GM21717 (cell line): ENCODE measurements at regions not wholly inside any gene's neighbourhood (a gene's known extent, or its start where the extent isn't known, plus 50 kb on each side); places are given as distances from the start of the nearest gene placed in this dataset.

Experiments used
- ATAC-seq: cut with Tn5 transposase; IDR thresholded peaks from one replicate; pipeline ENCODE4 v1.9.1; 2021; ENCODE audit warnings: mild to moderate bottlenecking, moderate library complexity; ENCODE audit not compliant: unreplicated experiment

DNA sequence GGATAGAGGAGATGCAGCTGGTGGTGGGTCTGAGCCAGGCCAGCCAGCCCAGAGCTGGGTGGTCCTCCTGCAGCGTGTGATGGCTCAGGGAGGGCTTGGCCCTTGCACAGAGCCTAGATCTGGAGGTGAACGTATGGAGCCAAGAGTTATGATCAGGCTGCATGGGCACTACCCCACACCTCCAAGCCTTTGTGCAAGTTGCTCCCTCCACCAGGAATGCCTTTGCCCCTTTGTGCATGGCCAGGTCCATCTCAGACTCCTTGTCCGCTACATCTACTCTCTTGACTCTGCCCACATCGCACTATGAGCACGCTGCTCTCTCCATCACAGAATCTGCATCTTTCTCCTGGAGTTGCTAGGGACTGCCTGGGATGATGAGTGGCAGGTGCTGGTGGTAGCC, 895.7 kb downstream of the TBC1D22A start:
- ATAC-seq = no peak

DNA sequence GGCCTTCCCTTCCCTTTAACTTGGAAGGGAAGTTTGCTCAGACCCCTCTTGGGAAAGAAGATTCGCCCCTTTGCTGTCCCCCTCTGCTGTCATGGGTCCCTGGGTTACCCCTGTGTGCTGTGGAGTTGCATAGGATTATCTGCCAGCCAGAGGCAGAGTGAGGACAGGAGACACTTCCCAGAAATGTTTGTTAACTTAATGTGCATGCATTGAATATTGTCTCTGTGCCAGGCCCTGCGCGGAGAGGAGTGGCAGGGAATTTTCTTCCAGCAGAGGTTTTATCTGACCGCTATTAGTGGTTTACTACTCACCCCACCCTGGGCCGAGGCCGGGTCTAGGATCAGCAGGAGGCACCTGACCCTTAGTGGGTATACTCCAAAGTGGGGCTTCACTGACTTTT, 894.8 kb downstream of the TBC1D22A start:
- no peak for ATAC-seq

DNA sequence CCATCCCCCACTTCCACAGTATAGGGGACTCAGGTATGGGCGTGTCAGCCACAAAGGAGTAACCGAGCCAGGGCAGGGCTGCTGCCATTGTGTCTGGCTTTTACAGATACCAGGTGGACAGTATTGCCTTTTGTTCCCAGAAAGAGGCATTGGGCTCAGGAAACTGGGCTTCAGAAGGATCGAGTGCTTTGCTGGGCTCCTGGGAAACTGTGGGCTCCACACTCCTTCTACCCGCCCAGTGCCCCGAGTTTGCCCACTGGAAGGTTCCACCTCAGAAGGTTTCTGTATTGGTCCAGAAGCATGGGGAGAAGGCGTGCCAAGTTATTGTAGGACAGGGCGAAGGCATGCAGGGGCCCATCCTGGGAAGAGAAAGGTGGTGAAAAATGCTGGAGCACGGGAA, 894.4 kb downstream of the TBC1D22A start:
- no peak for ATAC-seq

DNA sequence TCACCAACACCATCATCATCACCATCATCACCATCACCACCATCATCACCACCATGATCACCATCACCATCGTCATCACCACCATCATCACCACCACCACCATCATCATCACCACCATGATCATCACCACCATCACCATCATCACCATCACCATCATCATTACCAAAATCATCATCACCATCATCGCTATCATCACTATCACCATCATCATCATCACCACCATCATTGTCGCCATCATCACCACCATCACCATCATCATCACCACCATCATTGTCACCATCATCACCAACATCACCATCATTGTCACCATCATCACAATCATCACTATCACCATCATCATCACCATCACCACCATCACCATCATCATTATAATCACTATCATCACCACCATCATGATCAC, 893.5 kb downstream of the TBC1D22A start:
- no peak for ATAC-seq

DNA sequence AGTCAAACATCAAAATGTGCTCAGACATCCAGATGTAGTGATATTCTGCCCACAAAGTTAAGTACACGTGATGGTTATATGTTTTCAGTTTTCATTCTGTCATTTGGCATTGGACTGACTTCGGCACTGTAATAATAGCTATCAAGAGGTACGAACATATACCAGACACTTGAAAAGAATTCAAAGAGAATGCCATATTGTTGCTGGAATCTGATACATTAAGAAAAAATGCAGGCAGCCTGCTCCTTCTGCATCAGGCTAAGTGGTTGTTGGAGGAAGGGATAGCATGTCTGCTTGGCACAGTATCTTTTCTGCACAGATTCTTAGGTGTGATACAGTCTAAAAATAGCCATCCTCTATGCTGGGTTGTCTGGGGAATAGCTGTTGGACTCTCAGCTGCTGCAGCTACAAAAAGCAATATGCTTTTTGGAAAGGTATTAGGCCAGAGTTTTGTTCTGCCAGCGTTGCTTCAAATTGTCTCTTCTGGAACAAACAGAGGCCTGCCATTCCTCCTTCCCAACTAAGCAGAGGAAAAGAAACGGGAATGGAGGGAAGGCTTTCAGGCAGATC, 892.6 kb downstream of the TBC1D22A start:
- no peak for ATAC-seq

DNA sequence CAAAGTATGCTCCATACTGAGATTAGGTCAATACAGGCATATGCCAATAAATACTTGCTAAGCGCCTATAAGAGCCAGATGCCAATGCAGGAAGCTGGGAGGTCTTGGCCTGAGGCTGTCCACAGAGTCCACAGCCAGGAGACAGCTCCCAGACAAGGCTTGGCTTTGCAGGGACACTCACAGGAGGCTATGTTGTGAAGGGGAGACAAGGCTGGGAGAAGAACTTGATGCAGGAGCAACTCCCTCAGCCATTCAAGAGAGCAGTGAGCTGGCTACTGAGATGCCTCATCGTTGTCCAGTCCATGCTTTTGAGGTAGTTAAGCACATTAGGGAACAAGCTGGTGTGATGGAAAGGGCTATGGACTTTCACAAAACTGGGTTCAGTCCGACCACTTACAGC, 891.5 kb downstream of the TBC1D22A start:
- ATAC-seq = no peak

DNA sequence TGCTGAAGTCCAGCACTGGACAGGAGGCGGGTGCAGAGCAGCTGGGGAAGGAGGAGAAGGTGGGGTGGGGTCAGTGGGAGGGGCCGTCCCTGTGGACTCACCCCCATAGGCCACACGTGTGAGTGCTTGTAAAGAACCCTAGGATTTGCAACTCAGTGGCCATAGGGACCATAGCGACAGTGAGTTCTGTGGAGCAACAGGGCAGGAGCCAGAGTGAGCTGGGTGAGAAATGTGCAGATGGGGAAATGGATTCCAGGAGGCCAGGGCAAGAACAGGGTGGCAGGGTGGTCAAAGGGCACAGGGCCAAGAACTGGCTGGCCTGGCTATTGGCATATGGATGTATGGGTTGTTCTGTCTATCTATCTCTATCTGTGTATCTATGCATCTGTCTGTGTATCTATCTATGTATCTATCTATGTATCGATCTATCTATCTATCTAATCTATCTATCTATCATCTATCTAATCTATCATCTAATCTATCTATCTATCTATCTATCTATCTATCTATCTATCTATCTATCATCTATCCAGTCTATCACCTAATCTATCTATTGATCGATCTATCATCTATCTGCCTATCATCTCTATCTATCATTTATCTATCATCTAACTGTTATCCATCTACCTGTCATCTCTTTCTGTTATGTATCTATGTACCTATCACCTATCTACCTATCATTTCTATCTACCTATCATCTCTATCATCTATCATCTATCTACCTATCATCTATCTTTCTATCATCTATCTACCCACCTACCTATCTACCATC, 889.0 kb downstream of the TBC1D22A start:
- no peak for ATAC-seq

DNA sequence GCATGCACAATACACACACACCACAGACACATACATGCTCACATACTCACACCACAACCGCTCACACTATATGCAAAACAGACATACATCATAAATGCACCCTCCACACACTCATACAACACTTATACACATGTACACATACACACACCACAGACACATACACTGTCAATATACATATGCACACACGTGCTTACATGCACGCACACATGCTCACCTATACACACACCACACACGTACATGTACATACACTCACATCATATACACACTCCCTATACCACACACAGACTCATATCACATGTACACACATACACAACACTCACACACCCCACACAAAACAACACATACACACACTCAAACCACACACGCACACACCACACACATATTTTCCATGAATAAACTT, 885.3 kb downstream of the TBC1D22A start:
- ATAC-seq = no peak

DNA sequence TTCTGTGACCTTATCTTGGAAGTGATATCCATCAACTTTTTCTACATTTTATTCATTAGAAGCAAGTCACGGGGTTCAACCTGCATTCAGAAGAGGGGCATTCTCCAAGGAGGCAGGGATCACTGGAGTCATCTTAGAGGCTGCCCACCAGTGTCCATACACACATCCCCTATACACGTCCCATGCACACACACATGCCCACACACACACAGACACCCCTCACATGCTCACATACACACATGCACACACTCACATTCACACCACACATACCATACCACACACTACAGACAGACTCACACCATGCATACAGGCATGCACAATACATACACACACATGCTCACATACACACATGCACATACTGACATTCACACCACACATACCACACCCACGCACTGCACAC, 884.7 kb downstream of the TBC1D22A start:
- ATAC-seq = no peak

DNA sequence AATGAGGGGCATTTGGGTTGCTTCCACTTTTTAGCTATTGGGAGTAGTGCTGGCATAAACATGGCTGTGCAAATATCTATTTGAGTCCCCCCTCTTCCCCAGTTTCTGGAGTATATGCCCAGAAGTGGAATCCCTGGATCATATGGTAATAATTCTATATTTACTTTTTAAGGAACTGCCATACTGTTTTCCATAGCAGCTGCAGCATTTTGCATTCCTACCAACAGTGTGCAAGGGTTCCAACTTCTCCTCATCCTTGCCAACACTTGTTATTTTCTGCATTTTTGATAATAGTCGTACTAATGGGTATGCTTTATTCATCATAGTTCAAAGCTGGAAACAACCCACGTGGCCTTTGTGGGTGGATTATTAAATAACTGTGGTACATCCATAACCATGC, 883.5 kb downstream of the TBC1D22A start:
- no peak for ATAC-seq

DNA sequence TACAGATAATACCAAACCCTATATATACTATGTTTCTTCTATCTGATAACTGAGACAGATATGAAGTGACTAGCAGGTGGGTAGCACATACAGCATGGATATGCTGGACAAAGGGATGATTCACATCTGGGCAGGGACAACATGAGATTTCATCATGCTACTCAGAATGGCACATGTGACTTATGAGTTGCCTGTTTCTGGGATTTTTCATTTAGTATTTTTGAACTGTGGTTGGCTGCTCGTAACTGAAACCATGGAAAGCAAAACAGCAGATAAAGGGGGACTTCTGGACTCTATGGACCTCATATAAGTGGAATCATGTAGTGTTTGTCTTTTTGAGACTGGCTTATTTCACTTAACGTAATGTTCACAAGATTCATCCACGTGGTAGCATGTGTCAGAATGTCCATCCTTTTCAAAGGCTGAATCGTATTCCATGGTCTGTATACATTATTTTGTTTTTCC, 883.0 kb downstream of the TBC1D22A start:
- ATAC-seq = no peak

DNA sequence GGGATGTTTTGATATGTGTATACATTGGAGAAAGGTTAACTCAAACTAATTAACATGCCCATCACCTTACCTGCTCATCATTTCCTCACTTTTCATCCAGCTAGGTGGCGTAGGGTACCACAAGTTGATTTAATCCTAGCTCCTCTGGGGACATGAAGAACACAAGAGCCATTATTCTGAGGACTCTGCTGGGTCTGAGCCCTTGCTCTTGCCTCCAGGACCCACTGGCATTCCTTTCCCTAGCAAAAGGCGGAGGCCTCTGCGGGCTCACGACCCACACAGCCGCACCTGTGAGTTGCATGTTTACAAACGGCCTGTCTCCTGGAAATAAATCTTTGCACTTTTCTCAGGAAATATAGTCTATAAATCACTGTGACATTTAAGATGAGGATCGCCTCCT, 871.9 kb downstream of the TBC1D22A start:
- no peak for ATAC-seq

DNA sequence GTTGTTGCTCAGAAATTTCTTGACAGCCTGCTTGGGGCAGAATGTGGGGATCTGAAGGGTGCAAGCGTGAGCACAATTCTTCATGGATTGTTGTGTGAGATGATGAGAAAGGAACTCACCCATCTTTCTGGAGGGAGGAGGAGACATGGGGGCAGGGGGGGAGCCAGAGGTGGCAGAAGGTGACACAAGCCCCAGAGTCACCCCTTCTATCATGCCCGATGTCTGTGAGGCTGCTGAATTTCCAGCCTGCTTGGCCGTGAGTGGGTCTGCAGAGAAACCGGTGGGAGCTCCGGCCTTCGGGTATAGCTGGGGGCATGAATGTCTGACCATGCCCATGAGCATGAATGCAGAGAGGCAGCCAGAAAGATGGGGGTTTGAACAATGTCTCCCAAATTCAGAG, 870.7 kb downstream of the TBC1D22A start:
- ATAC-seq = no peak

DNA sequence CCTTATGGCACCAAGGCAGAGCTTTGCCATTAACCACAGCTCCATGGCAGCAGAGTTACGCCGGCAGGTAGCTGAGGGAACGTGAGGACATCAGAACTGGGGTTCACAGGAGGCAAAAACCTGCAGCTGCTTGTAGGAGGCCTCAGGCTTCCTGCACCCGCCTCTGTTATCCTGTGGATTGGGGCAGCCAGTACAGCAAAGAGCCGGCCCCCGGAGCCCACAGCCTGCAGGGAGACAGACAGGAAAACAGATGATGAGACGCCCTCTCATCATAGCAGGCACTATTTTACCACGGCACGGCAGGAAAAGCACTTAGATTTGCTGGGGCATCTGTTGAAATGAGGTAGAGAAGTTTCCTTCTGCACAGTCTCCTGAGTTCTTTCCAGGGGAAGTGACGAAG, 870.3 kb downstream of the TBC1D22A start:
- no peak for ATAC-seq

DNA sequence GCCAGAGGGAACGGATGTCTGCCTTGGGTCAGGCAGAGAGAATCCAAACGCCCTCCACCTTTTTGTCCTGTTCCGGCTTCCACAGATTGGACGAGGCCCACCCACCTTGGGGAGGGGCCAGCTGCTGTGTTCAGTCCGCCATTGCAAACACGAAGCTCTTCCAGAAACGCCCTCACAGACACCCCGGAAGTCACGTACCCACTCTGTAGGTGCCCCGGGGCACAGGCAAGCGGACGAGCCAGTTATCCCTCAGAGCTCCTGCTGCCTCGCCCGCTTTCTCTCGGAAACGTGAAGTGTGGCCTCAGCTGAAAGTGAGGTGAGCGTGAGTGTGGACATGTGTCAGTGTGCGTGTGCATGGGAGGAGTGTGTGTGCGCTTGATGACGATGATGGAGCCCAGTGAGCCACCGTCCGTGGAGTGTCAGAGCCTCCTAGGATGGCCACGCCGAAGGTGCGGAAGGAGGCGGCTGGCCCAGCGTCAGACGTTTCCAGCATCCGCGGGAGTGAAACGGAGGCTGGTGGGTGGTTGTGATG, 869.2 kb downstream of the TBC1D22A start:
- no peak for ATAC-seq

DNA sequence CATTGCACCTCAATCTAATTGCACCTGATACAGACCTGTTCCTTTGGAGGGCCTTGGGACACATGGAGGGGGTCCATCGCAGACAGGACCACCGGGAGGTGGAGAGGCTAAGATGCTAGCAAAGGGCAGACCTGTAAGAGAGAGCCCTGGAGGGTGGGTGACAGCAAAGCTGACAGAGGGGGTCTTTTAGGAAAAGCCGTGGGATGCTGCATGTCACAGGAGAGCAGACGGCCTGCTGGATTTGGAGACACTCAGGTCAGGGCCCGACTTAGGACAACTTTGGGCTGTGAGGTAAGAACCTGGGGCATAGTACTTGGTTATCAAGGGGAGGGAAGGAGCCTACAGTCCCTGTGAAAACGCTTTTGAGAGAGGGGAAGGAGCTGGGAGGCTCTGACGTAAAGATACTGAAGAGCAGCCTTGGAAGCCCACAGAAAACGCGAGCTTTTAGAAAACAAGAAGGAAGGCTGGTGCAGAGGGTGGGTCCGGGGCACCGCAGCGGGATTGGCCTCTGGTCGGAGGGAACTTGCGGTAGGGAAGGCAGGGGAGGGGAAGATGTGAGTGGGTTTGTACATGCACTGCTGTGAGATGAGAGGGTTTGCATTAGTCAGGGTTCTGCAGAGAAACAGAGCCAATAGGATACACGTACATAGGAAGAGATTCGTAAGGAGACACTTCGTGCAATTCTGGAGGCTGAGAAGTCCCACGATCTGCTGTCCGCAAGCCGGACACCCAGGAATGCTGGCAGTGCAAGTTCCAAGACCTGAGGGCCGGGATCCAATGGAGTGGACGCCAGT, 868.5 kb downstream of the TBC1D22A start:
- ATAC-seq = no peak

DNA sequence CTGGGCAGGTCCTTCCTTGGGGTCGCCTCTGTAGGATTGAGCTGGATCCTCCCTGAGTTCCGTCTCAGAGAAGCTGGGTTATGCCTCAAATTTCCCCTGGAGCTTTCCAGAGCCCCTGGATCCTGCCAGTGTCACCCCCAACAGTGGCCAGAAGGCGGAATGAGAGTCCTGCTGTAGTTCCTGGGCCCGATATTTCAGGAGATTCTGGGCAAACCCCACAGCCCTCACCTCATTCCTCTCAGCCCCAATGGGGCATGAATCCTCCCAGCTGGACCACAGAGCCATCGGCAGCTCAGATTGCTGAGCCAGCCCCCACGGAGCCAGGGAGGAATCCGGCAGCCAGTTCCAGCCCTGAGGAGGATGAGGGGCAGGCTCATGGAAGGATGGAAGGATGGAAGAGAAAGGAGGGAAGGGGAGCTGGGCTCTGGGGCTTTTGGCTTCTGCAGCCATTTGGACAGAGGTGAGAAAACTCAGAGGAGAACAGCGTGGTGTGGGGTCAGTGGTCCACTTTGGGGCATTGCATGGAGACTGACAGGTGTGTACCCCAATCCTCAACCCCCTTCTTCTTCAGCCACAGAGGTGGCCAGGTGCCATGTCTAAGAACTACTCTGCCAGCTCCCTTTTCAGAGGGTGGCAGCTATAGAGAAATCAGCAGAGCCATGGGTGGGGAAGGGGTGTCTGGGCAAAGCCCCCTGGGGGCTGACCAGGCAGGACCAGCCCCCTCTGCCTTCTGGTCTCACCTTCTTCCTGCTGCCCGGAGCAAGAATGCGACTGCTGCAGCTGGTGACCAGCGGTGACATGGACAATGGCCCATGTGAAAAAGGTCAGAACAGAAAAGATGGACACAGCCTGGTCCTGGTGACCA, 867.6 kb downstream of the TBC1D22A start:
- no peak for ATAC-seq

DNA sequence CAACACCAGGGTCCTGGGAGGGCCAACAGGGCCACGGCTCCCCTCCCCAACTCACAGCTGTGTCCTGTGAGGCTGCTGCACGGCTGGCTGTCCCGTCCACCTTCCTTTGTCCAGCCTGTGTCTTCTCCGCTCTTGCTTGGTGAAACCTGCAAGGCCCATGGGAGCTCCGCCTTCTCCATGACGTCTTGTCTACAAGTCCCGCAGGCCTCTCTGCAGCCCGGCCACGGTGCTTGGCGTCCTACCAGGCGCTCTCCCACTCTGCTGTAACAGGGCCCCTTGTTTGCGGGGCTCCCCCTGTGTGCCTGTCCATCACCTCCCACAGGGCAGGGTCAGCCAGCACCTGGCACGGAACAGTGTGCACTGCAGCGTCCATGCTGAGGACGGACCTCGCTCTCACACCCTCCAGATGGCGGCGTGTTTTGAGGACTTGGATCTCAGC, 866.8 kb downstream of the TBC1D22A start:
- no peak for ATAC-seq

DNA sequence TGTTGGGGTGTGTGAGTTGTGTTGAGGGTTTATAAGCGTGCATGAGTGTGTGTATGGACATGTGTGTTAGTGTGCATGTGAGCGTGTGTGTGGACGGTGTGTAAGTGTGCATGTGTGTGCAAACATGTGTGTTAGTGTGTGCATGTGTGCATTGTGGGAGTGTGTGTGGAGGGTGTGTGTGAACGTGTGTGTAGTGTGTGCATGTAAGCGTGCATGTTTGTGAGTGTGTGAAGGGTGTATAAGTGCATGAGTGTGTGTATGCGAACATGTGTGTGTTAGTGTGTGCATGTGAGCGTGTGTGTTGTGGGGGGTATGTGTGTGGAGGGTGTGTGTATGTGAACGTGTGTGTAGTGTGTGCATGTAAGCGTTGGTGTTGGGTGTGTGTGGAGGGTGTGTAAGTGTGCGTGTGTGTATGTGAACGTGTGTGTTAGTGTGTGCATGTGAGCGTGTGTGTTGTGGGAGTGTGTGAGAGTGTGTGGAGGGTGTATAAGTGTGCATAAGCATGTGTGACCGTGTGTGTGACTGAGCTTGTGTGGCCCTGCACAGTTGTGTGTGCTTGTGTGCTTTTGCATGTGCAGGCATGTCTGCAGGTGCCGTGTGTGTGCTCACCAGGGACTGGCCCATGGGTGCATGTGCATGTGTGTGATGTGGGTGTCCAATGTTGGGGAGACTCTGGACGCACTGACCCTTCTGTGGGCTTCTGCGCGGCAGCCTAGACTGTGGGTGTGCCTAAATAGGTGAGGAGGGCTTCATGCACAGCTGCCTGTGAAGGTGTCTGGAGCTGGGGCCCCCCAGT, 866.2 kb downstream of the TBC1D22A start:
- ATAC-seq = no peak
